ENCODE measurements at regions not wholly inside any gene's neighbourhood (a gene's known extent, or its start where the extent isn't known, plus 50 kb on each side); places are given as distances from the start of the nearest gene placed in this dataset.

DNA sequence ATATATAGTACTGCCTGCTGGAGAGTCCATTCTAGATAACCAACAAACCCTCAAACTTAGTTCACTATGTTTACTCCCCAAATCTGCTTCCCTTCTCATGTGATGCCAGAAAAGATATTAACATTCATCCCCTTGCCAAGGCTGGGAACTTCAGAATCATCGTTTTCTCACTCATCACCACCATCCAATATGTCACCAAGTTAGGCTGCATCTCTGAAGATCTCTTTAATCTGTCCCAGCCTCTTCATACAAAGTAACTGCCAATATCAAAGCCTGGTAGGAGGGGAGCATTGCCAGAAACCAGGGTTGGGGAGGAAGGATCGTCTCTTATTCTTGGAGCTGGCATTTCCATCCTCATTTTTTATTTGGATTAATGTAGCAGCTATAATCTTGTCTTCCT lies 71.6 kb downstream of the XCL2 start (continued):
- TF ChIP-seq RXRA (IDR thresholded peaks at IDR 0.05; ENCODE audit: insufficient read depth, low read depth, low read length): no peak
- no peak for TF ChIP-seq EP300 (IDR thresholded peaks at IDR 0.05; ENCODE audit: borderline replicate concordance in 1 of 2, low read depth in 2 of 2, low read length in 2 of 2)
- no peak for TF ChIP-seq CEBPB (IDR thresholded peaks at IDR 0.05; ENCODE audit: low read depth, low read length)

Measured in H1 (cell line).